Neural progenitor cell (in vitro differentiated cells): ENCODE measurements at regions not wholly inside any gene's neighbourhood (a gene's known extent, or its start where the extent isn't known, plus 50 kb on each side); places are given as distances from the start of the nearest gene placed in this dataset.

Experiments used
- CTCF ChIP-seq: fragments of 200-600 bp; sonication (generic); IDR thresholded peaks from 2 replicates; pipeline ENCODE4 v1.5.1; 2017; ENCODE audit warnings: antibody characterized with exemption, mild to moderate bottlenecking
- EZH2 ChIP-seq: fragments of 200-600 bp; sonication (generic); IDR thresholded peaks from 2 replicates; pipeline ENCODE4 v1.6.1; 2017; ENCODE audit warnings: antibody characterized with exemption, mild to moderate bottlenecking, moderate library complexity
- EZH2phosphoT487 ChIP-seq: fragments of 200-600 bp; sonication (generic); IDR thresholded peaks from 2 replicates; pipeline ENCODE4 v1.6.1; 2017; ENCODE audit warnings: antibody characterized with exemption

GRCh38 chr4:171668403-171668802, 144.8 kb upstream of the GALNTL6 start:
- TF ChIP-seq EZH2 (no peak), CTCF (no peak), EZH2phosphoT487 (no peak)
